ENCODE measurements at regions not wholly inside any gene's neighbourhood (a gene's known extent, or its start where the extent isn't known, plus 50 kb on each side); places are given as distances from the start of the nearest gene placed in this dataset.
A peak's percentile ranks its signal among the peaks of the same experiment; 100 is the strongest.

GRCh38 chr1:224510880-224511645 lies 76.5 kb upstream of the WDR26 start:
- intact Hi-C loops (cut with DNase I): loop anchor here (5.0 to 10.0 kb wide), 2 partner anchors 134 to 411 kb away; no protein-coding TSS in a partner anchor
- Histone ChIP-seq H3K4me1 (peaks cover 11 to 43% (median 26%) of the 10 kb centered on the region in 3 donors), H3K4me3 (no peak overlapping the region), H3K27me3 (no peaks in the 10 kb centered on the region), H3K9me3 (no peaks in the 10 kb centered on the region), H3K27ac (peak overlapping the region in 2 of 4 donors; percentile 39 to 43), H3K36me3 (no peaks in the 10 kb centered on the region)
- no peak for DNase-seq
- no peak for TF ChIP-seq CTCF (IDR thresholded peaks at IDR 0.05)
- no peak for TF ChIP-seq POLR2A (IDR thresholded peaks at IDR 0.05)
- WGBS, 2 donors: 52 to 71% methylated on average over 4 of the region's 4 CpGs

- intact Hi-C loops (cut with DNase I): loop anchor here (5.0 to 10.0 kb wide), 2 partner anchors 132 to 410 kb away; no protein-coding TSS in a partner anchor
- 74 to 78% methylated on average over 5 of the region's 5 CpGs for WGBS, 2 donors
- Histone ChIP-seq H3K4me3 (no peak overlapping the region), H3K4me1 (peaks cover 7 to 32% (median 20%) of the 10 kb centered on the region in 3 donors), H3K27ac (no peak overlapping the region), H3K27me3 (no peaks in the 10 kb centered on the region), H3K36me3 (no peaks in the 10 kb centered on the region), H3K9me3 (no peaks in the 10 kb centered on the region)
- DNase-seq: no peak
- no peak for TF ChIP-seq POLR2A (IDR thresholded peaks at IDR 0.05)
Measured at GRCh38 chr1:224512600-224513151, 78.1 kb upstream of the WDR26 start.

GRCh38 chr1:224513383-224513782 lies 78.8 kb upstream of the WDR26 start:
- peaks cover 7 to 28% (median 20%) of the 10 kb centered on the region in 3 donors for H3K4me1 ChIP-seq
- intact Hi-C loops (cut with DNase I): loop anchor here (5.0 to 10.0 kb wide), 2 partner anchors 131 to 409 kb away; no protein-coding TSS in a partner anchor
- 64 to 67% methylated on average over 3 to 5 of the region's 6 CpGs for WGBS, 2 donors

GRCh38 chr1:224513787-224514209 lies 79.2 kb upstream of the WDR26 start:
- WGBS, 2 donors: 3 to 4% methylated on average over 11 of the region's 11 CpGs
- peaks cover 7 to 28% (median 20%) of the 10 kb centered on the region in 3 donors for H3K4me1 ChIP-seq

More at GRCh38 chr1:224513383-224513782, 78.8 kb upstream of the WDR26 start:
- Histone ChIP-seq H3K27me3 (no peaks in the 10 kb centered on the region), H3K9me3 (no peaks in the 10 kb centered on the region), H3K27ac (no peak overlapping the region), H3K4me3 (no peak overlapping the region), H3K36me3 (no peaks in the 10 kb centered on the region)
- TF ChIP-seq POLR2A (IDR thresholded peaks at IDR 0.05): no peak
- TF ChIP-seq CTCF (IDR thresholded peaks at IDR 0.05): no peak
- DNase-seq: no peak

GRCh38 chr1:224517171-224517570 lies 82.6 kb upstream of the WDR26 start:
- Histone ChIP-seq H3K36me3 (no peaks in the 10 kb centered on the region), H3K9me3 (no peaks in the 10 kb centered on the region), H3K27me3 (no peaks in the 10 kb centered on the region), H3K27ac (no peak overlapping the region), H3K4me1 (no peaks in the 10 kb centered on the region), H3K4me3 (no peak overlapping the region)
- WGBS, 2 donors: 98 to 99% methylated on average over 8 of the region's 8 CpGs
- intact Hi-C loops (cut with DNase I): loop anchor here (5.0 to 10.0 kb wide), 2 partner anchors 128 to 335 kb away; no protein-coding TSS in a partner anchor
- no peak for DNase-seq
- no peak for TF ChIP-seq POLR2A (IDR thresholded peaks at IDR 0.05)
- TF ChIP-seq CTCF (IDR thresholded peaks at IDR 0.05): no peak

More at GRCh38 chr1:224513787-224514209, 79.2 kb upstream of the WDR26 start:
- Histone ChIP-seq H3K27me3 (no peaks in the 10 kb centered on the region), H3K36me3 (no peaks in the 10 kb centered on the region), H3K27ac (no peak overlapping the region), H3K9me3 (no peaks in the 10 kb centered on the region), H3K4me3 (no peak overlapping the region)
- intact Hi-C loops (cut with DNase I): loop anchor here (5.0 to 10.0 kb wide), 2 partner anchors 131 to 409 kb away; no protein-coding TSS in a partner anchor
- TF ChIP-seq POLR2A (IDR thresholded peaks at IDR 0.05): no peak
- TF ChIP-seq CTCF (IDR thresholded peaks at IDR 0.05): peak; percentile 80 to 93 (median 86)
- DNase-seq: peak; percentile 25
